Endothelial cell (in vitro differentiated cells): ENCODE measurements at regions not wholly inside any gene's neighbourhood (a gene's known extent, or its start where the extent isn't known, plus 50 kb on each side); places are given as distances from the start of the nearest gene placed in this dataset.

Experiments
- DNase-seq: peaks from one replicate; pipeline ENCODE4 v3.0.0; 2021; ENCODE audit warnings: low spot score
- H3K27ac Mint-ChIP-seq: one replicate; pipeline ENCODE4 v1.8.0; 2021; ENCODE audit warnings: mixed read lengths, inconsistent platforms; ENCODE audit not compliant: unreplicated experiment
- H3K27me3 Mint-ChIP-seq: one replicate; pipeline ENCODE4 v1.8.0; 2021; ENCODE audit warnings: mild to moderate bottlenecking, moderate library complexity, mixed read lengths, inconsistent platforms; ENCODE audit not compliant: unreplicated experiment
- H3K36me3 Mint-ChIP-seq: one replicate; pipeline ENCODE4 v1.8.0; 2021; ENCODE audit warnings: mild to moderate bottlenecking, low read depth, mixed read lengths, inconsistent platforms; ENCODE audit not compliant: unreplicated experiment
- H3K4me1 Mint-ChIP-seq: one replicate; pipeline ENCODE4 v1.8.0; 2021; ENCODE audit warnings: mild to moderate bottlenecking, mixed read lengths, inconsistent platforms; ENCODE audit not compliant: unreplicated experiment
- H3K4me3 Mint-ChIP-seq: one replicate; pipeline ENCODE4 v1.8.0; 2021; ENCODE audit warnings: mild to moderate bottlenecking, mixed read lengths, inconsistent platforms; ENCODE audit not compliant: unreplicated experiment
- H3K9me3 Mint-ChIP-seq: one replicate; pipeline ENCODE4 v1.8.0; 2021; ENCODE audit warnings: mixed read lengths, inconsistent platforms; ENCODE audit not compliant: unreplicated experiment
- TF ChIP-seq, protein P1 (sequence below): fragments of 200-600 bp; sonication (generic); IDR thresholded peaks from one replicate; pipeline ENCODE4 v1.5.0; 2021; ENCODE audit warnings: antibody characterized with exemption; ENCODE audit not compliant: unreplicated experiment

DNA sequence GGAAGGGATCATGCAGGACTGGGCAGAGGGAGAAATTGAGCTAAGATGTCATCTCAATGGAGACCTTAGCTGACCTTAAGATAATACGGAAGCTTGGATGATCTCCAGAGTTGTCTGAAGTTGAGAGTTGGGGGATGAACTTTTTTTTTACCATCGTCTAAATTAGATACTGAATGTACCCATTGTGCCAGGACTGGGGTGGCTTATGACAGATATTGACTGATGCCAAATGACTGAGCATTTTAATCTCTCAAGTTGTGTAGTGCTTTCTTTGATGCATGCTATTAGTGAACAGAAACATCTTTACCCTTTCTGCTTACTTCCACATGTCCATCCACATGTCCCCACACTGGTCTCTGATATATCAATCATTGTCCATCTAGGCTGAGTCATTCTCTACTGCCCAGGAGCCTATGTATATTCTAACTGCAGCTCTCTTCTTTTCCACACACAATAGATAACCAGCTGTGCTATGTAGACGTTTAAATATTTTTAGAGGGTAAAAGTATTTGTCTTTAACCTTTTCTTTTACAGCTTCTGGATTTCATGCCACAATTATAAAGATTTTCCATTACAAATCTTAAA, 60.2 kb upstream of the ZKSCAN2 start:
- Mint-ChIP-seq H3K27me3 (peaks cover 2% of the 10 kb centered on the region), H3K9me3 (peaks cover 1% of the 10 kb centered on the region), H3K27ac (no peak overlapping the region), H3K4me3 (no peak overlapping the region), H3K36me3 (no peaks in the 10 kb centered on the region), H3K4me1 (no peaks in the 10 kb centered on the region)
- no peak for DNase-seq
- TF ChIP-seq, protein P1, sequence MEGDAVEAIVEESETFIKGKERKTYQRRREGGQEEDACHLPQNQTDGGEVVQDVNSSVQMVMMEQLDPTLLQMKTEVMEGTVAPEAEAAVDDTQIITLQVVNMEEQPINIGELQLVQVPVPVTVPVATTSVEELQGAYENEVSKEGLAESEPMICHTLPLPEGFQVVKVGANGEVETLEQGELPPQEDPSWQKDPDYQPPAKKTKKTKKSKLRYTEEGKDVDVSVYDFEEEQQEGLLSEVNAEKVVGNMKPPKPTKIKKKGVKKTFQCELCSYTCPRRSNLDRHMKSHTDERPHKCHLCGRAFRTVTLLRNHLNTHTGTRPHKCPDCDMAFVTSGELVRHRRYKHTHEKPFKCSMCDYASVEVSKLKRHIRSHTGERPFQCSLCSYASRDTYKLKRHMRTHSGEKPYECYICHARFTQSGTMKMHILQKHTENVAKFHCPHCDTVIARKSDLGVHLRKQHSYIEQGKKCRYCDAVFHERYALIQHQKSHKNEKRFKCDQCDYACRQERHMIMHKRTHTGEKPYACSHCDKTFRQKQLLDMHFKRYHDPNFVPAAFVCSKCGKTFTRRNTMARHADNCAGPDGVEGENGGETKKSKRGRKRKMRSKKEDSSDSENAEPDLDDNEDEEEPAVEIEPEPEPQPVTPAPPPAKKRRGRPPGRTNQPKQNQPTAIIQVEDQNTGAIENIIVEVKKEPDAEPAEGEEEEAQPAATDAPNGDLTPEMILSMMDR, result no peak

DNA sequence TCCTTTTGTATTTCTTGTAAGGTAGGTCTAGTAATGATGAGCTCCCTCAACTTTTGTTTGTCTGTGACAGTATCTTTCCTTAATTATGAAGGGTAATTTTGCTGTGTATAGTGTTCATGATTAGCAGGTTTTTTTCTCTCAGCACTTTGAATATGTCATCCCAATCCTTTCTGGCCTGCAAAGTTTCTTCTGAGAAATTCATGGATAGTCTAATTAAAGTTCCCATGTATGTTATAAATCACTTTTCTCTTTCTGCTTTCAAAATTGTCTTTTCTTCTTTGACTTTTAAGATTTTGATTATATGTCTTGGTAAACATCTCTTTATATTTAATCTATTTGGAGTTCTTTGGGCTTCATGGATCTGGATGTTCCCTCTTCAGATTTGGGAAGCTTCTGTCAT, 54.3 kb upstream of the ZKSCAN2 start:
- H3K36me3 Mint-ChIP-seq, result peaks cover 3% of the 10 kb centered on the region
- no peak overlapping the region for H3K27ac Mint-ChIP-seq
- H3K9me3 Mint-ChIP-seq, result peaks cover 5% of the 10 kb centered on the region
- TF ChIP-seq, protein P1, result no peak
- no peak for DNase-seq
- H3K27me3 Mint-ChIP-seq, result peaks cover 1% of the 10 kb centered on the region
- no peaks in the 10 kb centered on the region for H3K4me1 Mint-ChIP-seq
- no peak overlapping the region for H3K4me3 Mint-ChIP-seq

DNA sequence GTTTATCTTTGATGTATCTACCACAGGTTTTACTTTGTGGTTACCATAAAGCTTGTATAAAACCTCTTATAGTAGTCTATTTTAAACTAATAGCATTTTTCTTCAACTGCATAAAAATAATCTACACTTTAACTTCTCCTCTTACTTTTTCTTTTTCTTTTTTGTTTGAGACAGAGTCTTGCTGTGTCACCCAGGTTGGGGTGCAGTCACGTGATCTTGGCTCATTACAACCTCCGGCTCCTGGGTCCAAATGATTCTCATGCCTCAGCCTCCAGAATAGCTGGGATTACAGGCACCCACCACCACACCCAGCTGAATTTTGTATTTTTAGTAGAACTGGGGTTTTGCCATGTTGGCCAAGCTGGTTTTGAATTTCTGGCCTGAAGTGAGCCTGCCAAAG, 53.4 kb upstream of the ZKSCAN2 start:
- peaks cover 3% of the 10 kb centered on the region for H3K36me3 Mint-ChIP-seq

More for the DNA sequence above, 53.4 kb upstream of the ZKSCAN2 start:
- H3K27ac Mint-ChIP-seq, result no peak overlapping the region
- no peak for DNase-seq
- TF ChIP-seq, protein P1, result no peak
- H3K27me3 Mint-ChIP-seq, result peaks cover 1% of the 10 kb centered on the region
- H3K4me3 Mint-ChIP-seq, result no peak overlapping the region
- H3K4me1 Mint-ChIP-seq, result no peaks in the 10 kb centered on the region
- peaks cover 5% of the 10 kb centered on the region for H3K9me3 Mint-ChIP-seq
